ENCODE measurements at regions not wholly inside any gene's neighbourhood (a gene's known extent, or its start where the extent isn't known, plus 50 kb on each side); places are given as distances from the start of the nearest gene placed in this dataset.

- TF ChIP-seq CTCF (optimal IDR thresholded peaks at IDR 0.05 in 1 of 3, IDR thresholded peaks at IDR 0.05 in 1 of 3, conservative IDR thresholded peaks at IDR 0.05 in 1 of 3; ENCODE audit: extremely low read depth in 1 of 3, insufficient read depth in 2 of 3, low read length in 3 of 3) (peak in 2 of 3 experiments; percentile 24 to 31), EZH2 (IDR thresholded peaks at IDR 0.05; ENCODE audit: low read length) (no peak)
These were observed 465.9 kb downstream of the GATA3 start for GRCh38 chr10:8520382-8520781.
